Astrocyte (in vitro differentiated cells and primary cell): ENCODE measurements at regions not wholly inside any gene's neighbourhood (a gene's known extent, or its start where the extent isn't known, plus 50 kb on each side); places are given as distances from the start of the nearest gene placed in this dataset.

ENCODE experiments used
- DNase-seq: peaks from one replicate; pipeline ENCODE4 v3.0.0-alpha.2; 2010; ENCODE audit warnings: low read depth
- FAIRE-seq: peaks from 2 replicates; lab custom pipeline; 2011; peaks lifted over from hg19 to GRCh38; lab: Jason Lieb, UNC
- H2AFZ ChIP-seq: 2 replicates; pipeline ENCODE4 v1.6.0; 2012; ENCODE audit warnings: low read depth, low read length, inconsistent platforms
- H3K27ac ChIP-seq: 2 replicates; pipeline ENCODE4 v1.5.1; 2011; ENCODE audit warnings: low read depth, low read length, inconsistent platforms
- H3K27me3 ChIP-seq: 2 replicates; pipeline ENCODE4 v1.6.0; 2011; ENCODE audit warnings: low read length, inconsistent platforms; ENCODE audit not compliant: insufficient read depth
- H3K36me3 ChIP-seq: 2 replicates; pipeline ENCODE4 v1.5.1; 2011; ENCODE audit warnings: low read length, inconsistent platforms; ENCODE audit not compliant: insufficient read depth
- H3K4me1 ChIP-seq: 2 replicates; pipeline ENCODE4 v1.5.1; 2011; ENCODE audit warnings: low read length, inconsistent platforms; ENCODE audit not compliant: insufficient read depth
- H3K4me2 ChIP-seq: 2 replicates; pipeline ENCODE4 v1.6.0; 2012; ENCODE audit warnings: low read length, inconsistent platforms
- H3K4me3 ChIP-seq: 2 replicates; pipeline ENCODE4 v1.5.1; 2011; ENCODE audit warnings: low read depth, mild to moderate bottlenecking, low read length, inconsistent platforms; ENCODE audit not compliant: insufficient read depth
- H3K79me2 ChIP-seq: 2 replicates; pipeline ENCODE4 v1.6.0; 2012; ENCODE audit warnings: mild to moderate bottlenecking, low read length, inconsistent platforms; ENCODE audit not compliant: insufficient read depth
- H3K9ac ChIP-seq: 2 replicates; pipeline ENCODE4 v1.6.0; 2012; ENCODE audit warnings: mild to moderate bottlenecking, low read length, inconsistent platforms
- H3K9me3 ChIP-seq: 2 replicates; pipeline ENCODE4 v1.5.1; 2012; ENCODE audit warnings: low read depth, mild to moderate bottlenecking, low read length, inconsistent platforms; ENCODE audit not compliant: insufficient read depth
- H4K20me1 ChIP-seq: 2 replicates; pipeline ENCODE4 v1.6.0; 2012; ENCODE audit warnings: low read length, inconsistent platforms; ENCODE audit not compliant: insufficient read depth
- H3K27ac Mint-ChIP-seq: one replicate; pipeline ENCODE4 v1.8.0; 2021; ENCODE audit warnings: mild to moderate bottlenecking, mixed read lengths; ENCODE audit not compliant: unreplicated experiment
- H3K27me3 Mint-ChIP-seq: one replicate; pipeline ENCODE4 v1.8.0; 2021; ENCODE audit warnings: low read depth, mixed read lengths; ENCODE audit not compliant: unreplicated experiment
- H3K36me3 Mint-ChIP-seq: one replicate; pipeline ENCODE4 v1.8.0; 2021; ENCODE audit warnings: low read depth, mixed read lengths; ENCODE audit not compliant: unreplicated experiment
- H3K4me1 Mint-ChIP-seq: one replicate; pipeline ENCODE4 v1.8.0; 2021; ENCODE audit warnings: low read depth, mixed read lengths; ENCODE audit not compliant: unreplicated experiment
- H3K4me3 Mint-ChIP-seq: one replicate; pipeline ENCODE4 v1.8.0; 2021; ENCODE audit warnings: mild to moderate bottlenecking, moderate library complexity, mixed read lengths; ENCODE audit not compliant: unreplicated experiment
- H3K9me3 Mint-ChIP-seq: one replicate; pipeline ENCODE4 v1.8.0; 2021; ENCODE audit warnings: mild to moderate bottlenecking, mixed read lengths; ENCODE audit not compliant: unreplicated experiment
- CTCF ChIP-seq: IDR thresholded peaks from 2 replicates; pipeline ENCODE4 v1.5.1; 2011; ENCODE audit warnings: low read depth, mild to moderate bottlenecking, inconsistent platforms, low read length, moderate library complexity; ENCODE audit not compliant: insufficient read depth
- EZH2 ChIP-seq: IDR thresholded peaks from 2 replicates; pipeline ENCODE4 v1.6.1; 2012; ENCODE audit warnings: mild to moderate bottlenecking, low read length, inconsistent platforms; ENCODE audit not compliant: insufficient read depth

GRCh38 chr2:206859330-206859739, 80.0 kb upstream of the CPO start:
- H3K79me2 ChIP-seq = no peaks in the 10 kb centered on the region
- Mint-ChIP-seq H3K4me3 (no peak overlapping the region), H3K4me1 (peaks cover 12% of the 10 kb centered on the region), H3K27me3 (no peaks in the 10 kb centered on the region), H3K9me3 (no peaks in the 10 kb centered on the region), H3K27ac (no peak overlapping the region), H3K36me3 (no peaks in the 10 kb centered on the region)
- H4K20me1 ChIP-seq = no peaks in the 10 kb centered on the region
- TF ChIP-seq CTCF (no peak), EZH2 (no peak)
- DNase-seq (no peak), FAIRE-seq (no peak)
- no peak overlapping the region for H2AFZ ChIP-seq
- no peak overlapping the region for H3K4me2 ChIP-seq
- H3K9ac ChIP-seq = no peak overlapping the region
- H3K4me3 ChIP-seq = no peak overlapping the region
- H3K36me3 ChIP-seq = no peaks in the 10 kb centered on the region
- H3K4me1 ChIP-seq = peaks cover 3% of the 10 kb centered on the region
- H3K27ac ChIP-seq = no peak overlapping the region
- no peaks in the 10 kb centered on the region for H3K27me3 ChIP-seq
- no peaks in the 10 kb centered on the region for H3K9me3 ChIP-seq

- no peak overlapping the region for H3K4me3 Mint-ChIP-seq
- H3K27ac ChIP-seq = no peak overlapping the region
- peaks cover 2% of the 10 kb centered on the region for H3K9me3 Mint-ChIP-seq
- no peaks in the 10 kb centered on the region for H3K36me3 ChIP-seq
- H3K4me3 ChIP-seq = no peak overlapping the region
- H3K36me3 Mint-ChIP-seq = peaks cover 2% of the 10 kb centered on the region
- no peak overlapping the region for H3K9ac ChIP-seq
- H4K20me1 ChIP-seq = no peaks in the 10 kb centered on the region
- no peaks in the 10 kb centered on the region for H3K79me2 ChIP-seq
- no peak overlapping the region for H3K4me2 ChIP-seq
- no peak overlapping the region for H3K27ac Mint-ChIP-seq
- TF ChIP-seq CTCF (no peak), EZH2 (no peak)
- no peaks in the 10 kb centered on the region for H3K9me3 ChIP-seq
- H2AFZ ChIP-seq = no peak overlapping the region
- FAIRE-seq (no peak), DNase-seq (no peak)
- peaks cover 2% of the 10 kb centered on the region for H3K4me1 Mint-ChIP-seq
- no peaks in the 10 kb centered on the region for H3K27me3 Mint-ChIP-seq
- H3K4me1 ChIP-seq = no peaks in the 10 kb centered on the region
- no peaks in the 10 kb centered on the region for H3K27me3 ChIP-seq
These were observed 76.1 kb upstream of the CPO start for GRCh38 chr2:206863196-206863595.

- no peak overlapping the region for H3K27ac Mint-ChIP-seq
- H3K27me3 ChIP-seq = no peaks in the 10 kb centered on the region
These were observed 75.6 kb upstream of the CPO start for GRCh38 chr2:206863716-206864115.

More at GRCh38 chr2:206863716-206864115, 75.6 kb upstream of the CPO start:
- Histone ChIP-seq H3K9ac (no peak overlapping the region), H3K4me3 (no peak overlapping the region), H2AFZ (no peak overlapping the region), H3K36me3 (no peaks in the 10 kb centered on the region), H3K4me1 (no peaks in the 10 kb centered on the region), H4K20me1 (no peaks in the 10 kb centered on the region), H3K9me3 (no peaks in the 10 kb centered on the region), H3K79me2 (no peaks in the 10 kb centered on the region), H3K27ac (no peak overlapping the region), H3K4me2 (no peak overlapping the region)
- H3K4me1 Mint-ChIP-seq = peaks cover 2% of the 10 kb centered on the region
- H3K36me3 Mint-ChIP-seq = peaks cover 2% of the 10 kb centered on the region
- H3K27me3 Mint-ChIP-seq = no peaks in the 10 kb centered on the region
- no peak for DNase-seq
- H3K4me3 Mint-ChIP-seq = no peak overlapping the region
- H3K9me3 Mint-ChIP-seq = peaks cover 2% of the 10 kb centered on the region
- no peak for TF ChIP-seq EZH2
- TF ChIP-seq CTCF = no peak
- no peak for FAIRE-seq
